Stimulated activated effector memory CD8-positive, alpha-beta T cell treated with anti-CD3 and anti-CD28 coated beads, Interleukin-12 subunit alpha, Interleukin-12 subunit beta, amount 100 ng/mL, for 72 hours (primary cell): ENCODE measurements at regions not wholly inside any gene's neighbourhood (a gene's known extent, or its start where the extent isn't known, plus 50 kb on each side); places are given as distances from the start of the nearest gene placed in this dataset.
A peak's percentile ranks its signal among the peaks of the same experiment; 100 is the strongest.

Source experiments
- ATAC-seq: fragments of 150-1000 bp; cut with Tn5 transposase; 2 replicates; pipeline ENCODE4 v1.10.0; 2021
- DNase-seq, 2 donors: peaks; one replicate each; pipeline ENCODE4 v3.0.0; 2021 to 2022; ENCODE audit warnings: low spot score in 2 of 2
- H3K27ac Mint-ChIP-seq: one replicate; pipeline ENCODE4 v1.8.0; 2022; ENCODE audit warnings: mild to moderate bottlenecking, mixed read lengths
- H3K36me3 Mint-ChIP-seq: one replicate; pipeline ENCODE4 v1.8.0; 2022; ENCODE audit warnings: mild to moderate bottlenecking, mixed read lengths
- H3K4me1 Mint-ChIP-seq: one replicate; pipeline ENCODE4 v1.8.0; 2022; ENCODE audit warnings: mixed read lengths
- H3K4me3 Mint-ChIP-seq: one replicate; pipeline ENCODE4 v1.8.0; 2022; ENCODE audit warnings: mild to moderate bottlenecking, mixed read lengths
- H3K9me3 Mint-ChIP-seq: one replicate; pipeline ENCODE4 v1.8.0; 2022; ENCODE audit warnings: mixed read lengths

GRCh38 chr10:128606055-128606454 is 479.8 kb upstream of the MKI67 start:
- ATAC-seq (no peak), DNase-seq (no peak)
- no peak overlapping the region for H3K4me3 Mint-ChIP-seq
- no peak overlapping the region for H3K27ac Mint-ChIP-seq
- H3K4me1 Mint-ChIP-seq: no peaks in the 10 kb centered on the region
- no peaks in the 10 kb centered on the region for H3K36me3 Mint-ChIP-seq
- no peaks in the 10 kb centered on the region for H3K9me3 Mint-ChIP-seq

GRCh38 chr10:128608791-128609190 is 482.6 kb upstream of the MKI67 start:
- H3K4me3 Mint-ChIP-seq: no peak overlapping the region
- no peaks in the 10 kb centered on the region for H3K9me3 Mint-ChIP-seq
- H3K27ac Mint-ChIP-seq: no peak overlapping the region
- H3K36me3 Mint-ChIP-seq: no peaks in the 10 kb centered on the region
- H3K4me1 Mint-ChIP-seq: no peaks in the 10 kb centered on the region
- ATAC-seq: no peak
- DNase-seq: no peak

GRCh38 chr10:128609460-128609859 is 483.2 kb upstream of the MKI67 start:
- Mint-ChIP-seq H3K36me3 (no peaks in the 10 kb centered on the region), H3K4me1 (no peaks in the 10 kb centered on the region), H3K27ac (no peak overlapping the region), H3K9me3 (no peaks in the 10 kb centered on the region), H3K4me3 (no peak overlapping the region)
- DNase-seq (no peak), ATAC-seq (peak; percentile 31)

DNA sequence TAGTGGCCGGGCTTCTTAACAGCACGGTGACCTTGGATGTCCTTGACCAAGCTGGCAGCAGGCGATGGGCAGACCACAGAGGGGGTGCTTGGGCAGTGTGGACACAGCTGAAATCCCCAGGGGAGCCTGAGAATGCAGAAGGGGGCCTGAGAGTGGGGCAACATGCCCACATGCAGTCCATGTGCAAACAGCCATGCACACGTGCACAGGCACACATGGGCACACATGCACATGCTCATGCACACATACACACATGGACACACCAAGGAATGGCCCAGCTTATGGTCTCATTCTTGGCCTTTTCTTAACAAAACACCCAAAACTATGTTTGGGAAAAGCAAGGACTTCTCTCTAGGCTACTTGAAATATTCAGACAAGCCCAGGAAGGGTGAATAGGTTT is 483.9 kb upstream of the MKI67 start:
- Mint-ChIP-seq H3K9me3 (no peaks in the 10 kb centered on the region), H3K36me3 (no peaks in the 10 kb centered on the region), H3K4me1 (no peaks in the 10 kb centered on the region), H3K4me3 (no peak overlapping the region), H3K27ac (no peak overlapping the region)
- DNase-seq (no peak), ATAC-seq (no peak)

- no peaks in the 10 kb centered on the region for H3K4me1 Mint-ChIP-seq
- ATAC-seq (no peak), DNase-seq (no peak)
- H3K36me3 Mint-ChIP-seq: no peaks in the 10 kb centered on the region
- H3K27ac Mint-ChIP-seq: no peak overlapping the region
- H3K4me3 Mint-ChIP-seq: no peak overlapping the region
- H3K9me3 Mint-ChIP-seq: no peaks in the 10 kb centered on the region
Measured at GRCh38 chr10:128612195-128612594, 486.0 kb upstream of the MKI67 start.

- Mint-ChIP-seq H3K4me1 (no peaks in the 10 kb centered on the region), H3K9me3 (no peaks in the 10 kb centered on the region), H3K27ac (no peak overlapping the region), H3K4me3 (no peak overlapping the region), H3K36me3 (no peaks in the 10 kb centered on the region)
- ATAC-seq (no peak), DNase-seq (no peak)
Measured at GRCh38 chr10:128612631-128613030, 486.4 kb upstream of the MKI67 start.

DNA sequence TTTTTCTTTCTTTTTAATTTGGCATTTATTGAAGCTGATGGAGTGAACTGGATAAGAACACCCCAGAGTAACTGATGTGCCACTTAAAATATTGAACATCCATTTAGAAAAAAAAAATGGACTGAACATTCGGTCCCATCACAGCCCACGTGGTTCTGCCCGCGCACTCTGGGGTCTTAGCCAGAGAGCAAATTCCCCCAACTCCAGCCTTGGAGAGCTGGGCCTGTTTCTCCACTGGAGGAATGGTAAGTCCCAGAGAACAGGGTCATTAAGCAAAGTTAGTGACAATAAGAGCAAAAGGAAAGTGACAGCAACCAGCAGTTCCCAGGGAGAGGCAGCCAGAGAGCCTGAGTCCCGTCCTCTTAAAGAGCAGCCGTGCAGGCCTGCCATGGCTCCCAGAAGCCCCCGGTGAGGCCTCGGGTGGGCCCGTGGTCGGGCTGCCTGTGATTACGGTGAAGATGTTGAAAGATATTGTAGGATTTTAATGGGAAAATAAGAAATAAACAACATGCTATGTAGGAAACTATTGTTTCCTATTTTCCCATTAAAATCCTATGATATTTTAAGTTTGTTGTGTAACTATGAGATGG is 487.9 kb upstream of the MKI67 start:
- no peaks in the 10 kb centered on the region for H3K36me3 Mint-ChIP-seq
- H3K4me1 Mint-ChIP-seq: no peaks in the 10 kb centered on the region
- DNase-seq (no peak), ATAC-seq (no peak)
- H3K27ac Mint-ChIP-seq: no peak overlapping the region
- H3K9me3 Mint-ChIP-seq: peaks cover 3% of the 10 kb centered on the region
- no peak overlapping the region for H3K4me3 Mint-ChIP-seq

GRCh38 chr10:128614802-128615553 is 488.8 kb upstream of the MKI67 start:
- no peak overlapping the region for H3K27ac Mint-ChIP-seq
- H3K9me3 Mint-ChIP-seq: peaks cover 3% of the 10 kb centered on the region
- H3K36me3 Mint-ChIP-seq: no peaks in the 10 kb centered on the region
- ATAC-seq (no peak), DNase-seq (no peak)
- no peaks in the 10 kb centered on the region for H3K4me1 Mint-ChIP-seq
- H3K4me3 Mint-ChIP-seq: no peak overlapping the region

- Mint-ChIP-seq H3K4me3 (no peak overlapping the region), H3K27ac (no peak overlapping the region), H3K36me3 (no peaks in the 10 kb centered on the region), H3K4me1 (no peaks in the 10 kb centered on the region), H3K9me3 (peaks cover 3% of the 10 kb centered on the region)
- ATAC-seq (no peak), DNase-seq (no peak)
Measured at GRCh38 chr10:128617532-128617931, 491.3 kb upstream of the MKI67 start.

- Mint-ChIP-seq H3K27ac (no peak overlapping the region), H3K36me3 (no peaks in the 10 kb centered on the region), H3K9me3 (peaks cover 6% of the 10 kb centered on the region), H3K4me1 (no peaks in the 10 kb centered on the region), H3K4me3 (no peak overlapping the region)
- no peak for ATAC-seq
- peak in 1 of 2 donors; percentile 15 for DNase-seq
Measured at GRCh38 chr10:128622706-128623105, 496.5 kb upstream of the MKI67 start.

- Mint-ChIP-seq H3K4me3 (no peak overlapping the region), H3K36me3 (no peaks in the 10 kb centered on the region), H3K9me3 (peaks cover 2% of the 10 kb centered on the region), H3K4me1 (no peaks in the 10 kb centered on the region), H3K27ac (no peak overlapping the region)
- no peak for DNase-seq
- ATAC-seq: no peak
Measured at GRCh38 chr10:128623776-128624175, 497.6 kb upstream of the MKI67 start.

- H3K36me3 Mint-ChIP-seq: no peaks in the 10 kb centered on the region
- no peak overlapping the region for H3K4me3 Mint-ChIP-seq
- H3K27ac Mint-ChIP-seq: no peak overlapping the region
- no peaks in the 10 kb centered on the region for H3K4me1 Mint-ChIP-seq
- peaks cover 2% of the 10 kb centered on the region for H3K9me3 Mint-ChIP-seq
- ATAC-seq (no peak), DNase-seq (no peak)
Measured at GRCh38 chr10:128624656-128625530, 498.7 kb upstream of the MKI67 start.

DNA sequence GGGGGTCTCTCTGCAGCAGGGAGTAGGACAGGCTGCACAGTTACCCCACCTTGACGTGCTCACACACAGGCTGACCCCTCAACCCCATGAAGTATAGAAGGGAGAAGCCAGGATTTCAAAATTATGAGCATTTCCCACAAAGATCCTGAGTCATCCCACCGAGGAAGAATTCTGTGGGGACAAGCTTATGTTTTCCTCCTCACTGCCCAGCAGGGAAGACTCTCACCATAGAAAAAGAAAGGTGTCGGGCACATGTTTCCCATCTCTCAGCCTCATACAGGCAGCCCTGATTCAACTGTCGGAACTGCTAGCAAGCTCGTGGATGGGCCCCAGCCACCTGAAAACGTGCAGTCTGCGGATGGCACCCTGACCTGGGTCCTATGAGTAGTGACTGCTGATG is 499.7 kb upstream of the MKI67 start:
- DNase-seq (no peak), ATAC-seq (no peak)
- Mint-ChIP-seq H3K9me3 (peaks cover 2% of the 10 kb centered on the region), H3K27ac (no peak overlapping the region), H3K4me1 (no peaks in the 10 kb centered on the region), H3K36me3 (no peaks in the 10 kb centered on the region), H3K4me3 (no peak overlapping the region)

- no peaks in the 10 kb centered on the region for H3K36me3 Mint-ChIP-seq
- no peak overlapping the region for H3K27ac Mint-ChIP-seq
- no peak for ATAC-seq
- H3K9me3 Mint-ChIP-seq: peaks cover 2% of the 10 kb centered on the region
- H3K4me1 Mint-ChIP-seq: no peaks in the 10 kb centered on the region
- no peak for DNase-seq
- H3K4me3 Mint-ChIP-seq: no peak overlapping the region
Measured at GRCh38 chr10:128626397-128627000, 500.3 kb upstream of the MKI67 start.

GRCh38 chr10:128627811-128628210 is 501.6 kb upstream of the MKI67 start:
- Mint-ChIP-seq H3K4me1 (no peaks in the 10 kb centered on the region), H3K27ac (no peak overlapping the region), H3K9me3 (peaks cover under 1% of the 10 kb centered on the region), H3K36me3 (no peaks in the 10 kb centered on the region), H3K4me3 (no peak overlapping the region)
- no peak for DNase-seq
- no peak for ATAC-seq
